ENCODE measurements at regions not wholly inside any gene's neighbourhood (a gene's known extent, or its start where the extent isn't known, plus 50 kb on each side); places are given as distances from the start of the nearest gene placed in this dataset.

GRCh38 chr3:182234881-182235280, 523.2 kb downstream of the SOX2 start:
- in situ Hi-C loops (cut with HindIII; ENCODE audit: low pct_ligation_motif_present, low sequenced_read_pairs) = no loop called here
- TF ChIP-seq CTCF (IDR thresholded peaks at IDR 0.05; ENCODE audit: low read depth, low read length, missing control alignments) = no peak
- no peak overlapping the region for H3K27ac ChIP-seq
- no peak overlapping the region for H3K4me3 ChIP-seq (ENCODE audit: low read depth, low read length)
- no peaks in the 10 kb centered on the region for H3K36me3 ChIP-seq (replicated peaks)
- no peak for DNase-seq
- no peaks in the 10 kb centered on the region for H3K27me3 ChIP-seq (replicated peaks)

- no peak for TF ChIP-seq CTCF (IDR thresholded peaks at IDR 0.05; ENCODE audit: low read depth, low read length, missing control alignments)
- in situ Hi-C loops (cut with HindIII; ENCODE audit: low pct_ligation_motif_present, low sequenced_read_pairs) = no loop called here
Observed at GRCh38 chr3:182235504-182235903, 523.8 kb downstream of the SOX2 start.

GRCh38 chr3:182238126-182238525, 526.4 kb downstream of the SOX2 start:
- in situ Hi-C loops (cut with HindIII; ENCODE audit: low pct_ligation_motif_present, low sequenced_read_pairs) = no loop called here
- H3K36me3 ChIP-seq (replicated peaks) = no peaks in the 10 kb centered on the region
- H3K4me3 ChIP-seq (ENCODE audit: low read depth, low read length) = no peak overlapping the region

More at GRCh38 chr3:182235504-182235903, 523.8 kb downstream of the SOX2 start:
- Histone ChIP-seq H3K36me3 (replicated peaks) (no peaks in the 10 kb centered on the region), H3K4me3 (ENCODE audit: low read depth, low read length) (no peak overlapping the region), H3K27me3 (replicated peaks) (no peaks in the 10 kb centered on the region), H3K27ac (no peak overlapping the region)
- DNase-seq = no peak

GRCh38 chr3:182239316-182239715, 527.6 kb downstream of the SOX2 start:
- Histone ChIP-seq H3K36me3 (replicated peaks) (no peaks in the 10 kb centered on the region), H3K27ac (no peak overlapping the region), H3K27me3 (replicated peaks) (no peaks in the 10 kb centered on the region), H3K4me3 (ENCODE audit: low read depth, low read length) (no peak overlapping the region)
- DNase-seq = no peak
- no peak for TF ChIP-seq CTCF (IDR thresholded peaks at IDR 0.05; ENCODE audit: low read depth, low read length, missing control alignments)
- in situ Hi-C loops (cut with HindIII; ENCODE audit: low pct_ligation_motif_present, low sequenced_read_pairs) = no loop called here

More at GRCh38 chr3:182238126-182238525, 526.4 kb downstream of the SOX2 start:
- H3K27ac ChIP-seq = no peak overlapping the region
- no peak for TF ChIP-seq CTCF (IDR thresholded peaks at IDR 0.05; ENCODE audit: low read depth, low read length, missing control alignments)
- no peaks in the 10 kb centered on the region for H3K27me3 ChIP-seq (replicated peaks)
- no peak for DNase-seq

GRCh38 chr3:182240474-182240873, 528.7 kb downstream of the SOX2 start:
- no peaks in the 10 kb centered on the region for H3K27me3 ChIP-seq (replicated peaks)
- no peak for DNase-seq
- H3K36me3 ChIP-seq (replicated peaks) = no peaks in the 10 kb centered on the region
- no peak overlapping the region for H3K27ac ChIP-seq
- in situ Hi-C loops (cut with HindIII; ENCODE audit: low pct_ligation_motif_present, low sequenced_read_pairs) = no loop called here
- no peak for TF ChIP-seq CTCF (IDR thresholded peaks at IDR 0.05; ENCODE audit: low read depth, low read length, missing control alignments)
- H3K4me3 ChIP-seq (ENCODE audit: low read depth, low read length) = no peak overlapping the region

GRCh38 chr3:182241196-182241765, 529.6 kb downstream of the SOX2 start:
- Histone ChIP-seq H3K36me3 (replicated peaks) (no peaks in the 10 kb centered on the region), H3K27ac (no peak overlapping the region), H3K27me3 (replicated peaks) (no peaks in the 10 kb centered on the region), H3K4me3 (ENCODE audit: low read depth, low read length) (no peak overlapping the region)
- DNase-seq = no peak
- in situ Hi-C loops (cut with HindIII; ENCODE audit: low pct_ligation_motif_present, low sequenced_read_pairs) = no loop called here
- TF ChIP-seq CTCF (IDR thresholded peaks at IDR 0.05; ENCODE audit: low read depth, low read length, missing control alignments) = no peak
